ENCODE measurements at regions not wholly inside any gene's neighbourhood (a gene's known extent, or its start where the extent isn't known, plus 50 kb on each side); places are given as distances from the start of the nearest gene placed in this dataset.

GRCh38 chr20:17029698-17030097, 197.1 kb upstream of the PCSK2 start:
- TF ChIP-seq FOXP2 (optimal IDR thresholded peaks at IDR 0.05; ENCODE audit: borderline replicate concordance, extremely low read depth, extremely low read length, insufficient read depth): no peak
- no peak for TF ChIP-seq SIN3A (IDR thresholded peaks at IDR 0.05; ENCODE audit: borderline replicate concordance, insufficient read depth, low read length)
- no peak for TF ChIP-seq POLR2AphosphoS5 (IDR thresholded peaks at IDR 0.05; ENCODE audit: low read depth, low read length)
- TF ChIP-seq, protein P1, sequence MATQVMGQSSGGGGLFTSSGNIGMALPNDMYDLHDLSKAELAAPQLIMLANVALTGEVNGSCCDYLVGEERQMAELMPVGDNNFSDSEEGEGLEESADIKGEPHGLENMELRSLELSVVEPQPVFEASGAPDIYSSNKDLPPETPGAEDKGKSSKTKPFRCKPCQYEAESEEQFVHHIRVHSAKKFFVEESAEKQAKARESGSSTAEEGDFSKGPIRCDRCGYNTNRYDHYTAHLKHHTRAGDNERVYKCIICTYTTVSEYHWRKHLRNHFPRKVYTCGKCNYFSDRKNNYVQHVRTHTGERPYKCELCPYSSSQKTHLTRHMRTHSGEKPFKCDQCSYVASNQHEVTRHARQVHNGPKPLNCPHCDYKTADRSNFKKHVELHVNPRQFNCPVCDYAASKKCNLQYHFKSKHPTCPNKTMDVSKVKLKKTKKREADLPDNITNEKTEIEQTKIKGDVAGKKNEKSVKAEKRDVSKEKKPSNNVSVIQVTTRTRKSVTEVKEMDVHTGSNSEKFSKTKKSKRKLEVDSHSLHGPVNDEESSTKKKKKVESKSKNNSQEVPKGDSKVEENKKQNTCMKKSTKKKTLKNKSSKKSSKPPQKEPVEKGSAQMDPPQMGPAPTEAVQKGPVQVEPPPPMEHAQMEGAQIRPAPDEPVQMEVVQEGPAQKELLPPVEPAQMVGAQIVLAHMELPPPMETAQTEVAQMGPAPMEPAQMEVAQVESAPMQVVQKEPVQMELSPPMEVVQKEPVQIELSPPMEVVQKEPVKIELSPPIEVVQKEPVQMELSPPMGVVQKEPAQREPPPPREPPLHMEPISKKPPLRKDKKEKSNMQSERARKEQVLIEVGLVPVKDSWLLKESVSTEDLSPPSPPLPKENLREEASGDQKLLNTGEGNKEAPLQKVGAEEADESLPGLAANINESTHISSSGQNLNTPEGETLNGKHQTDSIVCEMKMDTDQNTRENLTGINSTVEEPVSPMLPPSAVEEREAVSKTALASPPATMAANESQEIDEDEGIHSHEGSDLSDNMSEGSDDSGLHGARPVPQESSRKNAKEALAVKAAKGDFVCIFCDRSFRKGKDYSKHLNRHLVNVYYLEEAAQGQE (IDR thresholded peaks at IDR 0.05; ENCODE audit: insufficient read depth in 1 of 2, low read depth in 2 of 2, low read length in 2 of 2): no peak
- no peak for TF ChIP-seq TAF1 (IDR thresholded peaks at IDR 0.05; ENCODE audit: borderline replicate concordance, insufficient read depth, low read length)

GRCh38 chr20:17036541-17036940, 190.3 kb upstream of the PCSK2 start:
- no peak for TF ChIP-seq FOXP2 (optimal IDR thresholded peaks at IDR 0.05; ENCODE audit: borderline replicate concordance, extremely low read depth, extremely low read length, insufficient read depth)
- TF ChIP-seq, protein P1 (IDR thresholded peaks at IDR 0.05; ENCODE audit: insufficient read depth in 1 of 2, low read depth in 2 of 2, low read length in 2 of 2): no peak
- TF ChIP-seq SIN3A (IDR thresholded peaks at IDR 0.05; ENCODE audit: borderline replicate concordance, insufficient read depth, low read length): no peak
- TF ChIP-seq POLR2AphosphoS5 (IDR thresholded peaks at IDR 0.05; ENCODE audit: low read depth, low read length): no peak
- no peak for TF ChIP-seq TAF1 (IDR thresholded peaks at IDR 0.05; ENCODE audit: borderline replicate concordance, insufficient read depth, low read length)

- no peak for TF ChIP-seq FOXP2 (optimal IDR thresholded peaks at IDR 0.05; ENCODE audit: borderline replicate concordance, extremely low read depth, extremely low read length, insufficient read depth)
Observed at GRCh38 chr20:17042122-17042521, 184.7 kb upstream of the PCSK2 start.

DNA sequence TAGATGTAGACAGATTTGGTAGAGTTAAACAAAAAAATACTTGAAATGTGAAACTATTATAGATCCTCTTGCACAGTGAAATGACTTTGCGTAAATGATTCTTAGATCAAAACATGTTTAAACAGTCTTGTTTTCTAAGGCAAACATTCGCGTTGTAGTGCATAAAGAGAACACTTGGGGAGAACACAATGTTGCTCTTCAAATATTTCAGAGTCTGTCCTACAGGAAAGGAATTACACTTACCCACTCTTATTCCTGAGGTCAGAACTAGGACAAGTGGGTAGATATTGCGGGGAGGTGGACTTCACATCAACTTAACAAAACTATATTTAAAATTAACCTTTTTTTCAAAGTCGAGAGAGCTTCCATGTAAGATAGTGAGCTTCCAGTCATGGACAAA, 183.5 kb upstream of the PCSK2 start:
- no peak for TF ChIP-seq SIN3A (IDR thresholded peaks at IDR 0.05; ENCODE audit: borderline replicate concordance, insufficient read depth, low read length)

GRCh38 chr20:17044891-17045290, 181.9 kb upstream of the PCSK2 start:
- no peak for TF ChIP-seq TAF1 (IDR thresholded peaks at IDR 0.05; ENCODE audit: borderline replicate concordance, insufficient read depth, low read length)
- TF ChIP-seq FOXP2 (optimal IDR thresholded peaks at IDR 0.05; ENCODE audit: borderline replicate concordance, extremely low read depth, extremely low read length, insufficient read depth): no peak

- no peak for TF ChIP-seq FOXP2 (optimal IDR thresholded peaks at IDR 0.05; ENCODE audit: borderline replicate concordance, extremely low read depth, extremely low read length, insufficient read depth)
- no peak for TF ChIP-seq POLR2AphosphoS5 (IDR thresholded peaks at IDR 0.05; ENCODE audit: low read depth, low read length)
- TF ChIP-seq, protein P1 (IDR thresholded peaks at IDR 0.05; ENCODE audit: insufficient read depth in 1 of 2, low read depth in 2 of 2, low read length in 2 of 2): no peak
- no peak for TF ChIP-seq SIN3A (IDR thresholded peaks at IDR 0.05; ENCODE audit: borderline replicate concordance, insufficient read depth, low read length)
- TF ChIP-seq TAF1 (IDR thresholded peaks at IDR 0.05; ENCODE audit: borderline replicate concordance, insufficient read depth, low read length): no peak
Observed at GRCh38 chr20:17059465-17059864, 167.4 kb upstream of the PCSK2 start.

GRCh38 chr20:17061715-17062114, 165.1 kb upstream of the PCSK2 start:
- TF ChIP-seq, protein P1 (IDR thresholded peaks at IDR 0.05; ENCODE audit: insufficient read depth in 1 of 2, low read depth in 2 of 2, low read length in 2 of 2): no peak
- TF ChIP-seq FOXP2 (optimal IDR thresholded peaks at IDR 0.05; ENCODE audit: borderline replicate concordance, extremely low read depth, extremely low read length, insufficient read depth) (no peak), TAF1 (IDR thresholded peaks at IDR 0.05; ENCODE audit: borderline replicate concordance, insufficient read depth, low read length) (no peak), SIN3A (IDR thresholded peaks at IDR 0.05; ENCODE audit: borderline replicate concordance, insufficient read depth, low read length) (no peak), POLR2AphosphoS5 (IDR thresholded peaks at IDR 0.05; ENCODE audit: low read depth, low read length) (no peak)

All from PFSK-1 (cell line).